ENCODE measurements at regions not wholly inside any gene's neighbourhood (a gene's known extent, or its start where the extent isn't known, plus 50 kb on each side); places are given as distances from the start of the nearest gene placed in this dataset.

DNA sequence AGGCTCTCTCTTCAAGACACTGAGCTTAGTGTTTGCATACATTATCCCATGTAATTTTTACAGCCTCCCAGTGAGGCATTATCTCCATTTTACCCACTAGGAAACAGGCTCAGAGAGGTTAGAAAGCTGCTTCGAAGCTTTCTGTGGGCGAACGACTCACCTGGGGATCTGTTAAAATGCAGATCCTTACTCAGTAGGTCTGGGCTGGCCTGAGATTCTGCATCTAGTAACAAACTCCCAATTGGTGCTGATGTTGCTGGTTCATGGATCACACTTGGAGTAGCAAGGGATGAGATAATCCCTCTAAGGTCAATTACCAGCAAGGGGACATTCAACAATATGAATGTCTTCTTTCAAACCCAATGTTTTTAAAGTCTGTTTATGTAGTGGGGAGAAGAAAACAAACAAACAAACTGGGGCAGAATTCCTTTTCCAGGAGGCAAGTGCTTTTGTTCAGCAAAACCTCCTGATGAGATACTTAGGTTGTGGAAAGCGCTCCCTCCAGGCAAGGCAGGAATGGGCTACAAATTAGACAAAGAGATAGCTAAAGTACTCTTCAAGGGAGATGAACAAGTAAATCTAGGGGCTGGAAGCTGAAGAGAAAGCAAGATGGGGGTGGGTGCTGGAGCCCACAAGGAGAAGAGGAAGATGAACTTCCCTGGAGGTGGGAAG is 311.9 kb downstream of the SHQ1 start:
- TF ChIP-seq, protein P1, sequence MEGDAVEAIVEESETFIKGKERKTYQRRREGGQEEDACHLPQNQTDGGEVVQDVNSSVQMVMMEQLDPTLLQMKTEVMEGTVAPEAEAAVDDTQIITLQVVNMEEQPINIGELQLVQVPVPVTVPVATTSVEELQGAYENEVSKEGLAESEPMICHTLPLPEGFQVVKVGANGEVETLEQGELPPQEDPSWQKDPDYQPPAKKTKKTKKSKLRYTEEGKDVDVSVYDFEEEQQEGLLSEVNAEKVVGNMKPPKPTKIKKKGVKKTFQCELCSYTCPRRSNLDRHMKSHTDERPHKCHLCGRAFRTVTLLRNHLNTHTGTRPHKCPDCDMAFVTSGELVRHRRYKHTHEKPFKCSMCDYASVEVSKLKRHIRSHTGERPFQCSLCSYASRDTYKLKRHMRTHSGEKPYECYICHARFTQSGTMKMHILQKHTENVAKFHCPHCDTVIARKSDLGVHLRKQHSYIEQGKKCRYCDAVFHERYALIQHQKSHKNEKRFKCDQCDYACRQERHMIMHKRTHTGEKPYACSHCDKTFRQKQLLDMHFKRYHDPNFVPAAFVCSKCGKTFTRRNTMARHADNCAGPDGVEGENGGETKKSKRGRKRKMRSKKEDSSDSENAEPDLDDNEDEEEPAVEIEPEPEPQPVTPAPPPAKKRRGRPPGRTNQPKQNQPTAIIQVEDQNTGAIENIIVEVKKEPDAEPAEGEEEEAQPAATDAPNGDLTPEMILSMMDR (IDR thresholded peaks at IDR 0.05), result no peak
- TF ChIP-seq ZFX (IDR thresholded peaks at IDR 0.05; ENCODE audit: borderline replicate concordance), result no peak
